Urinary bladder (tissue), 3 donors: ENCODE measurements at regions not wholly inside any gene's neighbourhood (a gene's known extent, or its start where the extent isn't known, plus 50 kb on each side); places are given as distances from the start of the nearest gene placed in this dataset.

Experiments
- DNase-seq: peaks from one replicate; pipeline ENCODE4 v3.0.0-alpha.2; 2015; ENCODE audit errors: extremely low spot score
- H3K27ac ChIP-seq: one replicate; pipeline ENCODE4 v1.5.1; 2013; ENCODE audit warnings: low read depth, mild to moderate bottlenecking, moderate library complexity
- H3K36me3 ChIP-seq: one replicate; pipeline ENCODE4 v1.6.1; 2013; ENCODE audit warnings: mild to moderate bottlenecking, moderate library complexity; ENCODE audit not compliant: insufficient read depth
- H3K4me1 ChIP-seq: one replicate; pipeline ENCODE4 v1.6.1; 2013; ENCODE audit warnings: mild to moderate bottlenecking, moderate library complexity; ENCODE audit not compliant: insufficient read depth
- H3K4me3 ChIP-seq: one replicate; pipeline ENCODE4 v1.5.1; 2013; ENCODE audit warnings: low read depth, low read length
- WGBS: extraction: QIAGEN DNeasy Blood & Tissue Kit; methylation state at CpG from one replicate; pipeline ENCODE4 v1.1.7; 2013; 5-methylcytosine and 5-hydroxymethylcytosine counted together
- donor health status: healthy with polysubstance abuse.
- donor health status: healthy.

- H3K4me1 ChIP-seq, result no peaks in the 10 kb centered on the region
- no peak for DNase-seq
- no peaks in the 10 kb centered on the region for H3K36me3 ChIP-seq
- 76% methylated on average over 2 of the region's 2 CpGs for WGBS
- no peak overlapping the region for H3K4me3 ChIP-seq
- no peak overlapping the region for H3K27ac ChIP-seq
These were observed 479.1 kb upstream of the ALCAM start for GRCh38 chr3:104887619-104888018.

GRCh38 chr3:104892044-104892443 is 474.7 kb upstream of the ALCAM start:
- H3K4me1 ChIP-seq, result no peaks in the 10 kb centered on the region
- no peak overlapping the region for H3K27ac ChIP-seq
- DNase-seq, result no peak
- no peaks in the 10 kb centered on the region for H3K36me3 ChIP-seq
- no peak overlapping the region for H3K4me3 ChIP-seq
- 85% methylated on average over 2 of the region's 2 CpGs for WGBS

GRCh38 chr3:104896624-104897023 is 470.1 kb upstream of the ALCAM start:
- Histone ChIP-seq H3K27ac (no peak overlapping the region), H3K4me3 (no peak overlapping the region), H3K36me3 (no peaks in the 10 kb centered on the region), H3K4me1 (no peaks in the 10 kb centered on the region)
- 93% methylated on average over 1 of the region's 1 CpG for WGBS
- DNase-seq, result no peak

- DNase-seq, result no peak
- 76% methylated on average over 3 of the region's 3 CpGs for WGBS
- Histone ChIP-seq H3K4me1 (no peaks in the 10 kb centered on the region), H3K27ac (no peak overlapping the region), H3K36me3 (no peaks in the 10 kb centered on the region), H3K4me3 (no peak overlapping the region)
These were observed 465.3 kb upstream of the ALCAM start for GRCh38 chr3:104901396-104901795.

GRCh38 chr3:104903064-104903463 is 463.6 kb upstream of the ALCAM start:
- 61% methylated on average over 3 of the region's 3 CpGs for WGBS
- DNase-seq, result no peak
- H3K4me1 ChIP-seq, result no peaks in the 10 kb centered on the region
- H3K4me3 ChIP-seq, result no peak overlapping the region
- H3K27ac ChIP-seq, result no peak overlapping the region
- H3K36me3 ChIP-seq, result no peaks in the 10 kb centered on the region

- H3K4me1 ChIP-seq, result no peaks in the 10 kb centered on the region
- DNase-seq, result no peak
- no peaks in the 10 kb centered on the region for H3K36me3 ChIP-seq
- no peak overlapping the region for H3K27ac ChIP-seq
- H3K4me3 ChIP-seq, result no peak overlapping the region
- 89% methylated on average over 17 of the region's 17 CpGs for WGBS
These were observed 460.6 kb upstream of the ALCAM start for GRCh38 chr3:104906001-104906639.

- Histone ChIP-seq H3K4me1 (no peaks in the 10 kb centered on the region), H3K4me3 (no peak overlapping the region), H3K36me3 (no peaks in the 10 kb centered on the region), H3K27ac (no peak overlapping the region)
- DNase-seq, result no peak
- 84% methylated on average over 6 of the region's 6 CpGs for WGBS
These were observed 459.2 kb upstream of the ALCAM start for GRCh38 chr3:104907507-104907906.

GRCh38 chr3:104908761-104909160 is 457.9 kb upstream of the ALCAM start:
- no peak for DNase-seq
- H3K4me1 ChIP-seq, result no peaks in the 10 kb centered on the region
- no peak overlapping the region for H3K4me3 ChIP-seq
- WGBS, result 60% methylated on average over 2 of the region's 2 CpGs
- H3K27ac ChIP-seq, result no peak overlapping the region
- H3K36me3 ChIP-seq, result no peaks in the 10 kb centered on the region

GRCh38 chr3:104909198-104909597 is 457.5 kb upstream of the ALCAM start:
- DNase-seq, result no peak
- Histone ChIP-seq H3K4me3 (no peak overlapping the region), H3K36me3 (no peaks in the 10 kb centered on the region), H3K4me1 (no peaks in the 10 kb centered on the region), H3K27ac (no peak overlapping the region)
- 18% methylated on average over 1 of the region's 1 CpG for WGBS

GRCh38 chr3:104909721-104910120 is 457.0 kb upstream of the ALCAM start:
- Histone ChIP-seq H3K4me1 (no peaks in the 10 kb centered on the region), H3K27ac (no peak overlapping the region), H3K4me3 (no peak overlapping the region), H3K36me3 (no peaks in the 10 kb centered on the region)
- WGBS, result 53% methylated on average over 4 of the region's 4 CpGs
- DNase-seq, result no peak

- no peak overlapping the region for H3K27ac ChIP-seq
- DNase-seq, result no peak
- no peaks in the 10 kb centered on the region for H3K36me3 ChIP-seq
- H3K4me1 ChIP-seq, result no peaks in the 10 kb centered on the region
- WGBS, result 39% methylated on average over 1 of the region's 1 CpG
- no peak overlapping the region for H3K4me3 ChIP-seq
These were observed 455.3 kb upstream of the ALCAM start for GRCh38 chr3:104911376-104911775.

- DNase-seq, result no peak
- H3K27ac ChIP-seq, result no peak overlapping the region
- H3K36me3 ChIP-seq, result no peaks in the 10 kb centered on the region
- H3K4me1 ChIP-seq, result no peaks in the 10 kb centered on the region
- H3K4me3 ChIP-seq, result no peak overlapping the region
- 24% methylated on average over 1 of the region's 1 CpG for WGBS
These were observed 449.7 kb upstream of the ALCAM start for GRCh38 chr3:104916971-104917370.

- Histone ChIP-seq H3K36me3 (no peaks in the 10 kb centered on the region), H3K27ac (no peak overlapping the region), H3K4me3 (no peak overlapping the region), H3K4me1 (no peaks in the 10 kb centered on the region)
- 97% methylated on average over 2 of the region's 2 CpGs for WGBS
- DNase-seq, result no peak
These were observed 446.2 kb upstream of the ALCAM start for GRCh38 chr3:104920512-104920911.

GRCh38 chr3:104933972-104934371 is 432.7 kb upstream of the ALCAM start:
- no peak overlapping the region for H3K4me3 ChIP-seq
- DNase-seq, result no peak
- H3K36me3 ChIP-seq, result peaks cover 1% of the 10 kb centered on the region
- H3K4me1 ChIP-seq, result no peaks in the 10 kb centered on the region
- WGBS, result 95% methylated on average over 3 of the region's 3 CpGs
- no peak overlapping the region for H3K27ac ChIP-seq

- H3K4me1 ChIP-seq, result no peaks in the 10 kb centered on the region
- H3K4me3 ChIP-seq, result no peak overlapping the region
- H3K27ac ChIP-seq, result no peak overlapping the region
- H3K36me3 ChIP-seq, result peaks cover 1% of the 10 kb centered on the region
- no peak for DNase-seq
These were observed 431.1 kb upstream of the ALCAM start for GRCh38 chr3:104935613-104936012.
